Subcutaneous abdominal adipose tissue (tissue), 5 donors: ENCODE measurements at regions not wholly inside any gene's neighbourhood (a gene's known extent, or its start where the extent isn't known, plus 50 kb on each side); places are given as distances from the start of the nearest gene placed in this dataset.

ENCODE experiments used
- H3K27ac ChIP-seq: one replicate; pipeline ENCODE4 v1.7.0; 2013; ENCODE audit warnings: low read depth, mild to moderate bottlenecking, inconsistent platforms, low read length, moderate library complexity
- H3K27me3 ChIP-seq, 5 donors: one replicate each; pipeline ENCODE4 v1.7.0; 2013; ENCODE audit warnings: low read length in 5 of 5, inconsistent platforms in 1 of 5; ENCODE audit not compliant: control insufficient read depth in 5 of 5, insufficient read depth in 4 of 5
- H3K36me3 ChIP-seq, 5 donors: one replicate each; pipeline ENCODE4 v1.7.0; 2013; ENCODE audit warnings: low read length in 5 of 5; ENCODE audit not compliant: control insufficient read depth in 5 of 5, insufficient read depth in 5 of 5
- H3K4me1 ChIP-seq, 5 donors: one replicate each; pipeline ENCODE4 v1.7.0; 2013; ENCODE audit warnings: low read length in 5 of 5, mild to moderate bottlenecking in 3 of 5, moderate library complexity in 1 of 5; ENCODE audit not compliant: control insufficient read depth in 5 of 5, insufficient read depth in 5 of 5
- H3K4me3 ChIP-seq, 5 donors: one replicate each; pipeline ENCODE4 v1.7.0; 2013; ENCODE audit warnings: low read length in 5 of 5, low read depth in 1 of 5
- H3K9ac ChIP-seq, 5 donors: one replicate each; pipeline ENCODE4 v1.7.0; 2013; ENCODE audit warnings: low read length in 5 of 5, mild to moderate bottlenecking in 4 of 5, moderate library complexity in 3 of 5
- H3K9me3 ChIP-seq, 5 donors: one replicate each; pipeline ENCODE4 v1.7.0; 2013; ENCODE audit warnings: low read length in 5 of 5; ENCODE audit not compliant: control insufficient read depth in 5 of 5
- donor health status: healthy.
- donor health status: healthy.
- donor health status: healthy.
- donor health status: healthy.
- donor health status: healthy.

DNA sequence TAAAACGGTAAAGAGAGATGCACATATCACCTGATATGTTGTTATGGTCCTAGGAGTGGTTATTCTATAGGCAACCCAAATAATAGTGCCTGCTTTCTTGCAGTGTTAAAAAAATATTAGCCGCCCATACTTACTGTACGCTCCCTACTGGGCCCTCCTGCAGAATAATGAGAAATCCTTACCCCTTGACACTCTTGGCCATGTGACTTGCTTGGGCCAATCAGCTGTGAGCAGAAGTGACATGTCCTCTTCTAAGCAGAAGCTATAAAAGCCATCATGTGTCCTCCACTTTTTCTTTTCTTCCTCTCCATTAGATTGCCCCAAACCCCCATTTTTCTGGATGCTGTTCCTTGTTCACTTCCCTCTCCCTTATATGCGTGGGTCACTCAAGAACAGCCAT, 90.5 kb upstream of the SPRED2 start:
- Histone ChIP-seq H3K4me3 (no peak overlapping the region), H3K27me3 (no peaks in the 10 kb centered on the region), H3K9me3 (peaks cover 0 to 5% (median 0%) of the 10 kb centered on the region in 5 donors), H3K36me3 (no peaks in the 10 kb centered on the region), H3K27ac (no peak overlapping the region), H3K9ac (no peak overlapping the region), H3K4me1 (peaks cover 0 to 4% (median 0%) of the 10 kb centered on the region in 5 donors)

DNA sequence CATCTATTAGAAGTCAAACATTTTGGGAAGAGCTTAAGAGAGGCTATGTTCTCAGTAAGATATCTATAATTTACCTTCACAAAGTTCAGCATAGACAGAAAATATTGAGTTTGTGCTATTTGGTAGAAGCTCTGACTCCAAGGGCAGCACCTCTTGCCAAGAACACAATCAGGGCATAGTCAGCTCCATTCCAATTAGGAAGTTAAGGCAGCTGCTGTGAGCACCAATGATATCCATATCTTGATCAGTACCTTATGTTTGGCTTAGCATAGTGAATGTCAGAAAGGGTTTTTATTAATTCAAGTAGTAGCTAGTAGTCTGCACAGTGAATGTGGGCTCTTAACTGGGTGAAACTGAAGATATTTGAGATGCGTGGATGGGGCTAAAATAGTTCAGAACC, 86.4 kb upstream of the SPRED2 start:
- Histone ChIP-seq H3K27ac (no peak overlapping the region), H3K4me3 (no peak overlapping the region), H3K9me3 (peaks cover 0 to 5% (median 0%) of the 10 kb centered on the region in 5 donors), H3K36me3 (no peaks in the 10 kb centered on the region), H3K9ac (no peak overlapping the region), H3K27me3 (no peaks in the 10 kb centered on the region), H3K4me1 (no peaks in the 10 kb centered on the region)

DNA sequence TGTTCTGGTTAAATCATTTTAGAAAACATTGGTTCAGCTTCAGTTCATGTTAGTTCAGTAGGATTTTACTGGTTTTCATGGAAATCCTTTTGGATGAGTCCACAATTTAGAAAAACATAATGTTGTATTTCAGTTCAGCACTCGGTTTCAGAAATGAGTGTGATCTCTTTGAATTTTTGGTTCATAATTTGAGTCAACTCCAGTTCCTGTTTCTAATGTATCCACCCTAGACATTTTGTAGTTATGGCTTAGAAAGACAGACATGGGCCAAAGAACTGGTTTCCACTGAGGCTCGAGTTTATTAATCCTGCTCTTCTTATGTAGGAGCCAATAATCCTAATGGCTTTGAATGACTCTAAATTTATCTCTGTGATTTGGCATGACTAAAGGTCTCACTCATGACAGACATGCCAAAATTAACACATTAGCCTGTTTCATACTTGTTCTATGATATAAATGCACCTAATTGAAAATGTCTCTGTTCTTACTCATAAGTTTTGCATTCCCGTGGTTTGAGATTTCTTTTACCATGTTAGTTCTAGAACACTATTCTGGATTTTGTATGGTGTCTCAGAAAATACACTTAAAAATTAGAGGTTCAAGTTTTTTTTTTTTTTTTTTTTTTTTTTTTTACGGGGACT, 82.3 kb upstream of the SPRED2 start:
- Histone ChIP-seq H3K27me3 (no peaks in the 10 kb centered on the region), H3K4me1 (no peaks in the 10 kb centered on the region), H3K4me3 (no peak overlapping the region), H3K36me3 (no peaks in the 10 kb centered on the region), H3K9ac (no peak overlapping the region), H3K9me3 (no peaks in the 10 kb centered on the region), H3K27ac (no peak overlapping the region)

DNA sequence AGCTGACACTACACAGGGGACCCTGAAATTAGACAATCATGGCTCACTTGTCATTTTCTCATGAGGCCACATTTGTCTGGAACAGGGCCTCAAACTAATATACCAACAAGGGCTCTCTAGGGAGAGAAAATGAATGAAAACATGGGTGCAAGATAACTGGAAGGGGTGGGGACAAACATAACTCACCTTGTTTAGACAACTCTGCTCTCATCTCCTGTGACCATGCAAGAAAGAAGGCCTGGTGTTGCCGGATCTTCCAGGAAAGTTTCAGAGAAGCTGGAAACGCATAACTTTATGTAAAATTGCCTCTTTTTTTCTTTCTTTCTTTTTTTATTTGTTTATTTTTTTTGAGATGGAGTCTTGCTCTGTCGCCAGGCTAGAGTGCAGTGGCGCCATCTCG, 80.4 kb upstream of the SPRED2 start:
- no peaks in the 10 kb centered on the region for H3K4me1 ChIP-seq
- H3K9ac ChIP-seq: no peak overlapping the region
- no peaks in the 10 kb centered on the region for H3K36me3 ChIP-seq
- H3K27ac ChIP-seq: no peak overlapping the region
- no peaks in the 10 kb centered on the region for H3K27me3 ChIP-seq
- no peak overlapping the region for H3K4me3 ChIP-seq
- no peaks in the 10 kb centered on the region for H3K9me3 ChIP-seq

DNA sequence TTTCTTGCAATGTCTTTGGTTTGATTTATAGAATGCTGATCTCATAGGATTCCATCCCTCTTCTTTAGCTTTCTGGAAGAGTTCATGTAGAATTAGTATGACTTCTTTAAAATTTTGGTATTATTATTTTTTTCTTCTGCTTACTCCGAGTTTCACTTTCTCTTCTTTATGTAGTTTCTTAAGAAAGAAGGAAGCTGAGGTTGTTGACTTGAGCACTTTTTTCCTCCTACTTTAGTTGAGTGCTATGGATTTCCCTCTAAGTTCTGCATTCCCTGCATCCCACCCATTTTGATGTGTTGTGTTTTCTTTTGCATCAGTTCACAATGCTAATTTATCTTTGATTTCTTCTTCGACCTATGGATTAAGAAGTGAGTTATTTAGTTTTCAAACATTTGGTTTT, 78.9 kb upstream of the SPRED2 start:
- H3K27me3 ChIP-seq: no peaks in the 10 kb centered on the region
- no peaks in the 10 kb centered on the region for H3K36me3 ChIP-seq
- H3K27ac ChIP-seq: no peak overlapping the region
- no peak overlapping the region for H3K9ac ChIP-seq
- no peak overlapping the region for H3K4me3 ChIP-seq
- no peaks in the 10 kb centered on the region for H3K9me3 ChIP-seq
- H3K4me1 ChIP-seq: no peaks in the 10 kb centered on the region

DNA sequence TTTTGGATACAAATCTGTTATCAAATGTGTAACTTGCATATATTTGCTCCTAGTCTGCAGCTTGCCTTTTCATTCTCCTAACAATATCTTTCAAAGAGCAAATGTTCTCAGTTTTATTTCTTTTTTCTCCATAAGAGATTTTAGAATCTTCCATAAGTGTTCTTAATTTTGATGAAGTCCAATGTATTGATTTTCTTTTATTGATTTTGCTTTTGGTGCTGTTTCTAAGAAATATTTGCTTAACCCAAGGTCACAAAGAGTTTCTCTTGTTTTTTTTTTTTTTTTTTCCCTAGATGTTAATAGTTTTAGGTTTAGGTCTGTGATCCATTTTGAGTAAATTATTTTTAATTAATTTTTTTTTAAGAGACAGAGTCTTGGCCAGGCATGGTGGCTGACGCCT, 75.8 kb upstream of the SPRED2 start:
- Histone ChIP-seq H3K27ac (no peak overlapping the region), H3K4me3 (no peak overlapping the region), H3K9ac (no peak overlapping the region), H3K9me3 (no peaks in the 10 kb centered on the region), H3K27me3 (no peaks in the 10 kb centered on the region), H3K36me3 (no peaks in the 10 kb centered on the region), H3K4me1 (peaks cover 0 to 9% (median 0%) of the 10 kb centered on the region in 5 donors)

DNA sequence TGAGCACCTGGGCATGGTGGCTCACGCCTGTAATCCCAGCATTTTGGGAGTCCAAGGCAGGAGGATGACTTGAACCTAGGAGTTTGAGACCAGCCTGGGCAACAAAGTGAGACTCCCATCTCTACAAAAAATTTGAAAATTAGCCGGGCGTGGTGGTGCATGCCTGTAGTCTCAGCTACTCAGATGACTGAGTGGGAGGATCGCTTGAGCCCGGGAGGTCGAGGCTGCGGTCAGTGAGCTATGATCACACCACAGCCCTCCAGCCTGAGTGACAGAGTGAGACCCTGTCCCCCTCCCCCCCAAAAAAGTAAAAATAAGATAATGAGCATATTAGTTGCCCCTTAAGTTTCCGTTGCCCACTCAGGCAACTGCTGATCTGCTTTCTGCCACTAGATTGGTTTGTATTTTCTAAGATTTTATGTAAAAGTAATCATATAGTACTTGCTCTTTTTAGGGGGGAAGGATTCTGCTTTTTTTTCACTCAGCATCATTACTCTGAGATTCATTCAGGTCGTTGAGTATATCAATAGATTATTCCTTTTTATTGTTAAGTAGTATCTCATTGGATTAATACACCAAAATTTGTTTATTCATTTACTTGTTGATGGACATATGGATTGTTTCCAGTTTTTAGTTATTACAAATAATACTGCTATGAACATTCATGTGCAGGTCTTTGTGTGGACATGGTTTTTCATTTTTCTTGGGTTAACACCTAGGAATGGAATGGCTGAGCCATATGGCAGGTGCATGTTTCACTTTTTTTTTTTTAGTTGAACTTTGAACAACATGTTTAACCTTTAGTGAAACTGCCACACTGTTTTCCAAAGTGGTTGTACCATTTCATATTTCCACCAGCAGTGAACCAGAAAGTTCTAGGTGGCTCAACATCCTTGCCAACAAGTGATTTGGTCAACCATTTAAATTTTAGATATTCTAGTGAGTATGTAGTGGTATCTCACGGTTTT, 75.0 kb upstream of the SPRED2 start:
- H3K9me3 ChIP-seq: no peaks in the 10 kb centered on the region
- H3K4me3 ChIP-seq: no peak overlapping the region
- no peaks in the 10 kb centered on the region for H3K36me3 ChIP-seq
- H3K4me1 ChIP-seq: peaks cover 0 to 9% (median 0%) of the 10 kb centered on the region in 5 donors
- no peak overlapping the region for H3K9ac ChIP-seq
- no peaks in the 10 kb centered on the region for H3K27me3 ChIP-seq
- H3K27ac ChIP-seq: no peak overlapping the region

DNA sequence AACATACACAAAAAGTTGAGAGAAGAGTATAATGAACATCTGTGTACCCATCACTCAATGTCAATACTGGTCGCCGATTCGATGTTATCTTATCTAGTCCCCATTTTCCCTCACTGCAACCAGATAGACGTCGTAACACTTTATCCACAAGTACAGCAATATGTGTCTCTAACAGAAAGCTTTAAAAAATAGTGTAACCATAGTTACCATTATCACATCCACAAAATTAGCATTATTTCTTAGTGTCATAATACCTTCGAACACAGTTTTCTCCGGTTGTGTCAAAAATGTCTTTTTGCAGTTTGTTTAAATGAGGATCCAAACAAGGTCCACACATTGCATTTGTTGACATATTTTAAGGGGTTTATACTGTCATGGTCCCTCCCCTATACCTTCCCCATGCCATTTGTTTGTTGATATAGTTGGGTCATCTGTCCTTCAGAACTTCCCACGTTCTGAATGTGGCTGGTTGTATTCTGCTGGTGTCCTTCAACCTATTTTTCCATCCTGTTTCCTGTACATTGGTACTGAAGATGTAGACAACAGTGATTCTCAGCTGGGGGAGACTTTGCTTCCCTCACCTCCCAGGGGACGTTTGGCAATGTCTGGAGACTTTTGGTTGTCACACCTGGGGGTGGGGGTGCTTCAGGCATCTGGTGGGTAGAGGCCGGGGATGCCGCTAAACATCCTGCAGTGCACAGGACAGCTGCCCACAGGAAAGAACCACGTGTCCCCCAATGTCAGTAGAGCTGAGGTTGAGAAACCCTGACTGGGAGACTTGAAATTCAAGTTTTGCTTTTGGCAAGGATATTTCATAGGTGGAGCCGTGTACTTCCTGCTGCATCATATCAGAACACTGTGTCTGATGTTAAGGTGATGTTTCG, 72.7 kb upstream of the SPRED2 start:
- Histone ChIP-seq H3K36me3 (no peaks in the 10 kb centered on the region), H3K27me3 (no peaks in the 10 kb centered on the region), H3K9me3 (no peaks in the 10 kb centered on the region), H3K9ac (no peak overlapping the region), H3K4me3 (no peak overlapping the region), H3K4me1 (peaks cover 0 to 9% (median 0%) of the 10 kb centered on the region in 5 donors), H3K27ac (no peak overlapping the region)

DNA sequence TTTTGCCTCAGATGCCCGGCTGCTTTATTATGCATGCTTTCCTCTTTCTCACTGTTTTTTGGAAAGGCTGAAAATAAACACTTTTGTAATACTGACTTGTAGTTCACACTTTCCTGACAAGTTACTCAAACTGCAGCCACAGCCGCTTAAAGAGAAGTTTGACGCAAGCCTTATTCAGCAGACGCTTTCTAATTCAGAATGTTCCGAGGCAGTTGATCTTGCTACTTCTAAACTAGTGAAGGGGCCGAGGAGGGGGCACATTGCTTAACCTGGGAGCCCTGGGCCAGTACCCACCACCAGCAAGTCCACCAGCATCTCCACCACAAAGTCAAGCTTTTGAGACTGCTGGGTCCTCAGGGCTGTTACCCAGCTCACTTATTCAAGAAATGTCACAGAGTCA, 71.8 kb upstream of the SPRED2 start:
- Histone ChIP-seq H3K9ac (no peak overlapping the region), H3K36me3 (no peaks in the 10 kb centered on the region), H3K9me3 (no peaks in the 10 kb centered on the region), H3K4me1 (peaks cover 0 to 9% (median 0%) of the 10 kb centered on the region in 5 donors), H3K27me3 (peaks cover 0 to 2% (median 0%) of the 10 kb centered on the region in 5 donors), H3K4me3 (no peak overlapping the region), H3K27ac (no peak overlapping the region)
